CD4-positive, alpha-beta T cell (primary cell): ENCODE measurements at regions not wholly inside any gene's neighbourhood (a gene's known extent, or its start where the extent isn't known, plus 50 kb on each side); places are given as distances from the start of the nearest gene placed in this dataset.

Experiments
- ATAC-seq: fragments of 200-7000 bp; cut with Tn5 transposase; one replicate; pipeline ENCODE4 v1.10.0; 2022; ENCODE audit warnings: mild to moderate bottlenecking; ENCODE audit not compliant: poor library complexity
- CTCF ChIA-PET: fragments of 350-600 bp; sonication (Branson Sonifier 250); formaldehyde crosslinking; loops from one replicate; lab custom pipeline; 2021; ENCODE audit warnings: antibody characterized with exemption, inconsistent platforms; lab: Charles Lee
- POLR2A ChIA-PET: fragments of 350-600 bp; sonication (Branson Sonifier 250); formaldehyde crosslinking; loops from one replicate; lab custom pipeline; 2021; ENCODE audit warnings: antibody characterized with exemption, inconsistent platforms; lab: Charles Lee
- DNase-seq, 14 experiments: peaks; one replicate each; pipeline ENCODE4 v3.0.0-alpha.2; 2013 to 2020; ENCODE audit warnings: mixed read lengths in 2 of 14
- H3K27ac ChIP-seq, 2 donors: one replicate each; pipeline versions ENCODE4 v1.5.1 to v1.7.0; 2013; ENCODE audit warnings: low read length in 2 of 2, low read depth in 1 of 2, mild to moderate bottlenecking in 1 of 2
- H3K27me3 ChIP-seq, 2 experiments: 1 replicate in 1 of 2; 2 replicates in 1 of 2; pipeline versions ENCODE4 v1.6.1 to v1.7.0; 2013; ENCODE audit warnings: low read length in 2 of 2, control low read depth in 1 of 2, mild to moderate bottlenecking in 1 of 2, moderate library complexity in 1 of 2; ENCODE audit not compliant: insufficient read depth in 2 of 2, control insufficient read depth in 1 of 2
- H3K36me3 ChIP-seq: one replicate; pipeline ENCODE4 v1.6.1; 2013; ENCODE audit warnings: low read length, control low read depth; ENCODE audit not compliant: insufficient read depth
- H3K4me1 ChIP-seq: one replicate; pipeline ENCODE4 v1.6.1; 2013; ENCODE audit warnings: low read length, control low read depth; ENCODE audit not compliant: insufficient read depth
- H3K4me3 ChIP-seq: one replicate; pipeline ENCODE4 v1.5.1; 2013; ENCODE audit warnings: mild to moderate bottlenecking, low read length, moderate library complexity
- H3K9me3 ChIP-seq, 2 experiments: 1 replicate in 1 of 2; 2 replicates in 1 of 2; pipeline versions ENCODE4 v1.6.1 to v1.7.0; 2013; ENCODE audit warnings: low read length in 2 of 2, mild to moderate bottlenecking in 2 of 2, control low read depth in 1 of 2, moderate library complexity in 1 of 2; ENCODE audit not compliant: control insufficient read depth in 1 of 2, insufficient read depth in 1 of 2
- H3K27ac Mint-ChIP-seq: one replicate; pipeline ENCODE4 v1.8.0; 2020; ENCODE audit warnings: mixed read lengths
- H3K27me3 Mint-ChIP-seq: one replicate; pipeline ENCODE4 v1.8.0; 2021; ENCODE audit warnings: mixed read lengths
- H3K36me3 Mint-ChIP-seq: one replicate; pipeline ENCODE4 v1.8.0; 2021; ENCODE audit warnings: low read depth, mixed read lengths
- H3K4me1 Mint-ChIP-seq: one replicate; pipeline ENCODE4 v1.8.0; 2021; ENCODE audit warnings: low read depth, mixed read lengths
- H3K4me3 Mint-ChIP-seq: one replicate; pipeline ENCODE4 v1.8.0; 2020; ENCODE audit warnings: mild to moderate bottlenecking, mixed read lengths
- H3K9me3 Mint-ChIP-seq: one replicate; pipeline ENCODE4 v1.8.0; 2020; ENCODE audit warnings: mixed read lengths
- CTCF ChIP-seq: fragments of 200-600 bp; IDR thresholded peaks from one replicate; pipeline ENCODE4 v1.8.0; 2022; ENCODE audit warnings: antibody characterized with exemption, mild to moderate bottlenecking
- intact Hi-C, 2 experiments: fragments of 100-400 bp; cut with DNase I in 1 of 2; cut with micrococcal nuclease in 1 of 2; formaldehyde crosslinking; loops; one replicate each; pipeline versions ENCODE4 v1.15.1 to v1.9.0; 2023 to 2025; cut with DNase I, micrococcal nuclease

- POLR2A ChIA-PET, result no interaction called here
- no peaks in the 10 kb centered on the region for H3K36me3 ChIP-seq
- intact Hi-C loops, result no loop called here
- Mint-ChIP-seq H3K4me1 (no peaks in the 10 kb centered on the region), H3K4me3 (no peak overlapping the region), H3K36me3 (no peaks in the 10 kb centered on the region), H3K27me3 (no peaks in the 10 kb centered on the region), H3K9me3 (no peaks in the 10 kb centered on the region), H3K27ac (no peak overlapping the region)
- no peaks in the 10 kb centered on the region for H3K27me3 ChIP-seq
- DNase-seq (no peak), ATAC-seq (no peak)
- H3K27ac ChIP-seq, result no peak overlapping the region
- TF ChIP-seq CTCF, result no peak
- no peaks in the 10 kb centered on the region for H3K9me3 ChIP-seq
- CTCF ChIA-PET, result no interaction called here
- no peak overlapping the region for H3K4me3 ChIP-seq
- H3K4me1 ChIP-seq, result no peaks in the 10 kb centered on the region
Measured at GRCh38 chr2:156652691-156653090, 216.5 kb downstream of the GPD2 start.

- ATAC-seq (no peak), DNase-seq (no peak)
- no peak overlapping the region for H3K27ac Mint-ChIP-seq
- H3K4me1 Mint-ChIP-seq, result no peaks in the 10 kb centered on the region
- H3K27ac ChIP-seq, result no peak overlapping the region
- ChIA-PET CTCF (no interaction called here), POLR2A (no interaction called here)
- intact Hi-C loops, result no loop called here
- no peaks in the 10 kb centered on the region for H3K27me3 Mint-ChIP-seq
- H3K36me3 Mint-ChIP-seq, result no peaks in the 10 kb centered on the region
- no peak overlapping the region for H3K4me3 ChIP-seq
- H3K9me3 ChIP-seq, result no peaks in the 10 kb centered on the region
- H3K27me3 ChIP-seq, result no peaks in the 10 kb centered on the region
- no peaks in the 10 kb centered on the region for H3K9me3 Mint-ChIP-seq
- H3K36me3 ChIP-seq, result no peaks in the 10 kb centered on the region
- no peak overlapping the region for H3K4me3 Mint-ChIP-seq
- H3K4me1 ChIP-seq, result no peaks in the 10 kb centered on the region
- no peak for TF ChIP-seq CTCF
Measured at GRCh38 chr2:156653675-156654074, 217.5 kb downstream of the GPD2 start.

DNA sequence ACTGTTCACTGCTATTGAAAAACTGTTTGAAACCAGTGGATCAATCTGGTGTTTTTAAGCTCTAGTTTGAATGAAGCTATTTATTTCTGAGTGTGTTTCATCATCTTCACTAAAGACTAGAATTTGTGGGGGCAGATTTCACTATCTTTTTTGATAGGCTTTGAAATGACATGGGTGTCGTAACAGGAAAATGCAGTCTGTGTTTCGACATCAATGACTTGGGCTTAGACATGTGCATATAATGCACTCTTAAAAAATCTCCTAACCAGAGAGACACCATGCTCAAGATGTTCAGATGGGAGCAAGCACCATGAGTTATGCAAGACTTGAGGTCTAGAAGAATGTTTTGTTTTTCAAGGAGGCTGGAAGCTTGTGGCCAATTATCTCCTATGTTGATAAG lies 221.6 kb downstream of the GPD2 start:
- Mint-ChIP-seq H3K27ac (no peak overlapping the region), H3K4me3 (no peak overlapping the region), H3K27me3 (no peaks in the 10 kb centered on the region), H3K4me1 (no peaks in the 10 kb centered on the region), H3K9me3 (no peaks in the 10 kb centered on the region), H3K36me3 (no peaks in the 10 kb centered on the region)
- H3K27ac ChIP-seq, result no peak overlapping the region
- intact Hi-C loops, result no loop called here
- no peaks in the 10 kb centered on the region for H3K4me1 ChIP-seq
- ATAC-seq, result no peak
- no peaks in the 10 kb centered on the region for H3K27me3 ChIP-seq
- ChIA-PET POLR2A (no interaction called here), CTCF (no interaction called here)
- no peak for TF ChIP-seq CTCF
- no peaks in the 10 kb centered on the region for H3K9me3 ChIP-seq
- no peaks in the 10 kb centered on the region for H3K36me3 ChIP-seq
- no peak for DNase-seq
- H3K4me3 ChIP-seq, result no peak overlapping the region
